SH-SY5Y (cell line): ENCODE measurements at regions not wholly inside any gene's neighbourhood (a gene's known extent, or its start where the extent isn't known, plus 50 kb on each side); places are given as distances from the start of the nearest gene placed in this dataset.

Source experiments
- GATA2 ChIP-seq: IDR thresholded peaks from 2 replicates; pipeline ENCODE4 v1.6.1; 2011; ENCODE audit warnings: mild to moderate bottlenecking, low read depth, low read length
- GATA3 ChIP-seq: IDR thresholded peaks from 2 replicates; pipeline ENCODE4 v1.6.1; 2011; ENCODE audit warnings: low read depth, mild to moderate bottlenecking, low read length, moderate library complexity

GRCh38 chr2:123596621-123597020, 428.5 kb upstream of the CNTNAP5 start:
- TF ChIP-seq GATA2 = no peak
- TF ChIP-seq GATA3 = no peak
